ENCODE measurements at regions not wholly inside any gene's neighbourhood (a gene's known extent, or its start where the extent isn't known, plus 50 kb on each side); places are given as distances from the start of the nearest gene placed in this dataset.

- in situ Hi-C loops (cut with HindIII; ENCODE audit: low pct_unique_long_range_greater_than_20kb, low sequenced_read_pairs) = no loop called here
- TF ChIP-seq JUND (IDR thresholded peaks at IDR 0.05; ENCODE audit: low read depth) = no peak
- DNase-seq (ENCODE audit: low read depth in 1 of 2, low spot score in 1 of 2) = no peak
Measured at GRCh38 chr10:30256084-30256483, 93.0 kb downstream of the MTPAP start.

GRCh38 chr10:30254926-30255325 lies 94.2 kb downstream of the MTPAP start:
- DNase-seq (ENCODE audit: low read depth in 1 of 2, low spot score in 1 of 2) = no peak
- in situ Hi-C loops (cut with HindIII; ENCODE audit: low pct_unique_long_range_greater_than_20kb, low sequenced_read_pairs) = no loop called here
- no peak for TF ChIP-seq JUND (IDR thresholded peaks at IDR 0.05; ENCODE audit: low read depth)

GRCh38 chr10:30248728-30249127 lies 100.3 kb downstream of the MTPAP start:
- TF ChIP-seq JUND (IDR thresholded peaks at IDR 0.05; ENCODE audit: low read depth) = no peak
- in situ Hi-C loops (cut with HindIII; ENCODE audit: low pct_unique_long_range_greater_than_20kb, low sequenced_read_pairs) = no loop called here
- DNase-seq (ENCODE audit: low read depth in 1 of 2, low spot score in 1 of 2) = no peak

- no peak for DNase-seq (ENCODE audit: low read depth in 1 of 2, low spot score in 1 of 2)
- no peak for TF ChIP-seq JUND (IDR thresholded peaks at IDR 0.05; ENCODE audit: low read depth)
- in situ Hi-C loops (cut with HindIII; ENCODE audit: low pct_unique_long_range_greater_than_20kb, low sequenced_read_pairs) = no loop called here
Measured at GRCh38 chr10:30247704-30248103, 101.4 kb downstream of the MTPAP start.

- no peak for DNase-seq (ENCODE audit: low read depth in 1 of 2, low spot score in 1 of 2)
- in situ Hi-C loops (cut with HindIII; ENCODE audit: low pct_unique_long_range_greater_than_20kb, low sequenced_read_pairs) = no loop called here
- no peak for TF ChIP-seq JUND (IDR thresholded peaks at IDR 0.05; ENCODE audit: low read depth)
Measured at GRCh38 chr10:30241422-30242110, 107.5 kb downstream of the MTPAP start.

- in situ Hi-C loops (cut with HindIII; ENCODE audit: low pct_unique_long_range_greater_than_20kb, low sequenced_read_pairs) = no loop called here
- TF ChIP-seq JUND (IDR thresholded peaks at IDR 0.05; ENCODE audit: low read depth) = no peak
Measured at GRCh38 chr10:30238836-30239235, 110.2 kb downstream of the MTPAP start.

GRCh38 chr10:30233186-30233959 lies 115.7 kb downstream of the MTPAP start:
- DNase-seq (ENCODE audit: low read depth in 1 of 2, low spot score in 1 of 2) = no peak
- TF ChIP-seq JUND (IDR thresholded peaks at IDR 0.05; ENCODE audit: low read depth) = no peak
- in situ Hi-C loops (cut with HindIII; ENCODE audit: low pct_unique_long_range_greater_than_20kb, low sequenced_read_pairs) = no loop called here

More at GRCh38 chr10:30238836-30239235, 110.2 kb downstream of the MTPAP start:
- no peak for DNase-seq (ENCODE audit: low read depth in 1 of 2, low spot score in 1 of 2)

- no peak for DNase-seq (ENCODE audit: low read depth in 1 of 2, low spot score in 1 of 2)
- in situ Hi-C loops (cut with HindIII; ENCODE audit: low pct_unique_long_range_greater_than_20kb, low sequenced_read_pairs) = no loop called here
- TF ChIP-seq JUND (IDR thresholded peaks at IDR 0.05; ENCODE audit: low read depth) = no peak
Measured at GRCh38 chr10:30231709-30232108, 117.4 kb downstream of the MTPAP start.

GRCh38 chr10:30231071-30231652 lies 117.9 kb downstream of the MTPAP start:
- TF ChIP-seq JUND (IDR thresholded peaks at IDR 0.05; ENCODE audit: low read depth) = no peak
- DNase-seq (ENCODE audit: low read depth in 1 of 2, low spot score in 1 of 2) = peak; percentile 2 to 49
- in situ Hi-C loops (cut with HindIII; ENCODE audit: low pct_unique_long_range_greater_than_20kb, low sequenced_read_pairs) = no loop called here

GRCh38 chr10:30229536-30229935 lies 119.5 kb downstream of the MTPAP start:
- in situ Hi-C loops (cut with HindIII; ENCODE audit: low pct_unique_long_range_greater_than_20kb, low sequenced_read_pairs) = no loop called here
- DNase-seq (ENCODE audit: low read depth in 1 of 2, low spot score in 1 of 2) = no peak
- no peak for TF ChIP-seq JUND (IDR thresholded peaks at IDR 0.05; ENCODE audit: low read depth)

- in situ Hi-C loops (cut with HindIII; ENCODE audit: low pct_unique_long_range_greater_than_20kb, low sequenced_read_pairs) = no loop called here
- no peak for DNase-seq (ENCODE audit: low read depth in 1 of 2, low spot score in 1 of 2)
- TF ChIP-seq JUND (IDR thresholded peaks at IDR 0.05; ENCODE audit: low read depth) = no peak
Measured at GRCh38 chr10:30228417-30229036, 120.6 kb downstream of the MTPAP start.

- no peak for DNase-seq (ENCODE audit: low read depth in 1 of 2, low spot score in 1 of 2)
- TF ChIP-seq JUND (IDR thresholded peaks at IDR 0.05; ENCODE audit: low read depth) = no peak
- in situ Hi-C loops (cut with HindIII; ENCODE audit: low pct_unique_long_range_greater_than_20kb, low sequenced_read_pairs) = no loop called here
Measured at GRCh38 chr10:30227481-30227880, 121.6 kb downstream of the MTPAP start.

Measured in T47D (cell line).